Brain microvascular endothelial cell (primary cell): ENCODE measurements at regions not wholly inside any gene's neighbourhood (a gene's known extent, or its start where the extent isn't known, plus 50 kb on each side); places are given as distances from the start of the nearest gene placed in this dataset.
"Not testable (repeated sequence)": the region's sequence is repeated elsewhere in the genome, so short reads cannot be mapped to it uniquely, and the experiment has no call there.

ENCODE experiments used
- DNase-seq: peaks from one replicate; pipeline ENCODE4 v3.0.0-alpha.2; 2020
- H3K27ac ChIP-seq: fragments of 250-450 bp; sonication (Bioruptor Pico); 2 replicates; pipeline ENCODE4 v1.5.1; 2020; ENCODE audit warnings: mild to moderate bottlenecking, moderate library complexity
- H3K27me3 ChIP-seq: fragments of 250-450 bp; sonication (Bioruptor Pico); replicated peaks from 2 replicates; pipeline ENCODE4 v1.5.1; 2020; ENCODE audit warnings: mild to moderate bottlenecking
- H3K36me3 ChIP-seq: fragments of 250-450 bp; sonication (Bioruptor Pico); replicated peaks from 2 replicates; pipeline ENCODE4 v1.5.1; 2020; ENCODE audit warnings: mild to moderate bottlenecking
- H3K4me3 ChIP-seq: 2 replicates; pipeline ENCODE4 v1.5.1; 2011; ENCODE audit warnings: low read depth, mild to moderate bottlenecking, control low read depth, low read length, moderate library complexity
- in situ Hi-C: cut with HindIII; loops from 2 replicates; pipeline ENCODE4 v1.10.0; 2017; ENCODE audit warnings: low sequenced_read_pairs, low pct_ligation_motif_present
- TF ChIP-seq, protein P1 (sequence below): IDR thresholded peaks from 2 replicates; pipeline ENCODE4 v1.5.1; 2011; ENCODE audit warnings: low read depth, mild to moderate bottlenecking, moderate library complexity, low read length, control low read depth, inconsistent platforms; ENCODE audit errors: missing control alignments

DNA sequence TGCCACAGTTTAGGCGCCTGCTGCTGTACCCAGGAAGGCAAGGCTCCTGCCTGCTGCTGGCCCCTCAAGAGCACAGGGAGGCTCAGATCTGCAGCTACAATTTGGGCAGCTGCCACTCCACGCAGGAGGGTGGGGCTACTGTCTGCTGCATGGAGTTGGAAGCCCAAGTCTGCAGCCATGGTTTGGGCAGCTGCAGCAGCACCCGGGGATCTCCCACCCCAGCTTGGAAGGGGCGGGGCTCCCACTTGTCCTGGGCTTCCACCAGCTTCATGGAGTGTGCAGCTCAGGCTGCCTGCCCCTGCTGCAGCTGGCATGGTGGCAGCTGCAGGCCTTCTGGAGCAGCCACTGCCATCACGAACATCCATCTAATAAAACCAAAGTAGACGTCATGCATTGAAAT is 512.9 kb downstream of the PYDC2 start:
- no peaks in the 10 kb centered on the region for H3K27me3 ChIP-seq
- H3K4me3 ChIP-seq: no peak overlapping the region
- in situ Hi-C loops: no loop called here
- H3K27ac ChIP-seq: no peak overlapping the region
- TF ChIP-seq, protein P1, sequence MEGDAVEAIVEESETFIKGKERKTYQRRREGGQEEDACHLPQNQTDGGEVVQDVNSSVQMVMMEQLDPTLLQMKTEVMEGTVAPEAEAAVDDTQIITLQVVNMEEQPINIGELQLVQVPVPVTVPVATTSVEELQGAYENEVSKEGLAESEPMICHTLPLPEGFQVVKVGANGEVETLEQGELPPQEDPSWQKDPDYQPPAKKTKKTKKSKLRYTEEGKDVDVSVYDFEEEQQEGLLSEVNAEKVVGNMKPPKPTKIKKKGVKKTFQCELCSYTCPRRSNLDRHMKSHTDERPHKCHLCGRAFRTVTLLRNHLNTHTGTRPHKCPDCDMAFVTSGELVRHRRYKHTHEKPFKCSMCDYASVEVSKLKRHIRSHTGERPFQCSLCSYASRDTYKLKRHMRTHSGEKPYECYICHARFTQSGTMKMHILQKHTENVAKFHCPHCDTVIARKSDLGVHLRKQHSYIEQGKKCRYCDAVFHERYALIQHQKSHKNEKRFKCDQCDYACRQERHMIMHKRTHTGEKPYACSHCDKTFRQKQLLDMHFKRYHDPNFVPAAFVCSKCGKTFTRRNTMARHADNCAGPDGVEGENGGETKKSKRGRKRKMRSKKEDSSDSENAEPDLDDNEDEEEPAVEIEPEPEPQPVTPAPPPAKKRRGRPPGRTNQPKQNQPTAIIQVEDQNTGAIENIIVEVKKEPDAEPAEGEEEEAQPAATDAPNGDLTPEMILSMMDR: no peak
- no peak for DNase-seq
- no peaks in the 10 kb centered on the region for H3K36me3 ChIP-seq

DNA sequence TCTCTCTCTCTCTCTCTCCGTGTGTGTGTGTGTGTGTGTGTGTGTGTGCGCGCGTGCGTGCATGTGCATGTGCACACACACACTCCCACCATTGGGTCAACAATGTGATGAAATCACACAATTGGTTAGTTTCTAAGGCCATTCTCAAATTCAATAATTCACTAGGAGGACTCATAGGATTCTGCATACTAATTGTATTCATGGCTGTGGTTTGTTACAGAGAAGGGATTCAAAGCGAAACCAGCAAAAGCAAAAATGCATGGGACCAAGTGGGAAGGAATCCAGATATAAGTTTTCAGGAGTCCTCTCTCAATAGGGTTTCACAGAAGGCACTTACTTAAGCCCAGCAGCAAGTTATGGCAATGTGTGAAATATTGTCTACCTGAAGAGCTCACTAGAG is 515.0 kb downstream of the PYDC2 start:
- no peaks in the 10 kb centered on the region for H3K27me3 ChIP-seq
- H3K27ac ChIP-seq: no peak overlapping the region
- H3K36me3 ChIP-seq: no peaks in the 10 kb centered on the region
- in situ Hi-C loops: no loop called here
- TF ChIP-seq, protein P1: no peak
- no peak overlapping the region for H3K4me3 ChIP-seq
- DNase-seq: no peak

- TF ChIP-seq, protein P1: no peak
- Histone ChIP-seq H3K4me3 (no peak overlapping the region), H3K27me3 (no peaks in the 10 kb centered on the region), H3K36me3 (no peaks in the 10 kb centered on the region), H3K27ac (no peak overlapping the region)
- no peak for DNase-seq
- in situ Hi-C loops: no loop called here
These were observed 519.5 kb downstream of the PYDC2 start for GRCh38 chr3:191980443-191980842.

- H3K27ac ChIP-seq: no peak overlapping the region
- H3K36me3 ChIP-seq: no peaks in the 10 kb centered on the region
- no peaks in the 10 kb centered on the region for H3K27me3 ChIP-seq
- no peak for DNase-seq
- TF ChIP-seq, protein P1: no peak
- in situ Hi-C loops: no loop called here
- no peak overlapping the region for H3K4me3 ChIP-seq
These were observed 521.5 kb downstream of the PYDC2 start for GRCh38 chr3:191982481-191982880.

- TF ChIP-seq, protein P1: no peak
- in situ Hi-C loops: no loop called here
- H3K4me3 ChIP-seq: no peak overlapping the region
- H3K27me3 ChIP-seq: no peaks in the 10 kb centered on the region
- no peak overlapping the region for H3K27ac ChIP-seq
- DNase-seq: no peak
- no peaks in the 10 kb centered on the region for H3K36me3 ChIP-seq
These were observed 524.7 kb downstream of the PYDC2 start for GRCh38 chr3:191985691-191986090.

GRCh38 chr3:191987831-191988350 is 526.9 kb downstream of the PYDC2 start:
- in situ Hi-C loops: no loop called here
- TF ChIP-seq, protein P1: no peak
- no peak overlapping the region for H3K27ac ChIP-seq
- no peaks in the 10 kb centered on the region for H3K36me3 ChIP-seq
- no peak for DNase-seq
- H3K4me3 ChIP-seq: no peak overlapping the region
- no peaks in the 10 kb centered on the region for H3K27me3 ChIP-seq

GRCh38 chr3:191993952-191994351 is 533.0 kb downstream of the PYDC2 start:
- DNase-seq, H3K36me3 ChIP-seq, H3K27ac ChIP-seq, H3K4me3 ChIP-seq, in situ Hi-C loops, H3K27me3 ChIP-seq: not testable (repeated sequence)
